ENCODE measurements at regions not wholly inside any gene's neighbourhood (a gene's known extent, or its start where the extent isn't known, plus 50 kb on each side); places are given as distances from the start of the nearest gene placed in this dataset.

- TF ChIP-seq CTCF (tag by site-specific recombination; IDR thresholded peaks at IDR 0.05) (no peak), PRDM10 (tag by site-specific recombination; IDR thresholded peaks at IDR 0.05) (no peak)
Measured at GRCh38 chr12:28967426-28967825, 181.7 kb upstream of the FAR2 start.

Measured in HEK293 (cell line).